ENCODE measurements at regions not wholly inside any gene's neighbourhood (a gene's known extent, or its start where the extent isn't known, plus 50 kb on each side); places are given as distances from the start of the nearest gene placed in this dataset.

GRCh38 chr21:35641271-35642016 is 418.9 kb downstream of the SETD4 start:
- TF ChIP-seq CTCF (IDR thresholded peaks at IDR 0.05), result no peak
- TF ChIP-seq POLR2A (IDR thresholded peaks at IDR 0.05), result no peak
